ENCODE measurements at regions not wholly inside any gene's neighbourhood (a gene's known extent, or its start where the extent isn't known, plus 50 kb on each side); places are given as distances from the start of the nearest gene placed in this dataset.

DNA sequence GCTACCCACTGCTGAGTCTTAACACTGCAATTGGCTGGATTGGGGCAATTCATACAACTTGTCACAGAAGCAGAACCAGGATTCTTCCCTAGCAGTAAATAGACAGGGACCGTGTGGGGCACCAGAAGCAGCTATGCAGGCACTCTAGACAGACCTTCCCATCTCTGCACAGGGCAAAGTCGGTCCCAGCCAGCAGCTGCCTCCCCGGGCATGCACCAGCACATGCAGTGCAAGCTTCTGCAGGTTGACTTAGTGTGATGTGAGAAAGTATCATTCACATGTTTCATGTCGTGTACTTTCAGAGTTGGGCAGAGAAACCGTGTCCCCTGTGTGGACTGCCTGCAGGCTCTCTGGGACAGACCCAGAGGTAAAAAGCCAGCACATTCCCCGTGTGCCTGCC lies 98.0 kb upstream of the FOXA2 start:
- TF ChIP-seq FOXM1 (IDR thresholded peaks at IDR 0.05; ENCODE audit: borderline replicate concordance) (no peak), SP1 (IDR thresholded peaks at IDR 0.05) (no peak), ARNT (IDR thresholded peaks at IDR 0.05) (no peak), FOXK2 (IDR thresholded peaks at IDR 0.05) (no peak), HDGF (IDR thresholded peaks at IDR 0.05; ENCODE audit: borderline replicate concordance) (no peak), ZNF384 (IDR thresholded peaks at IDR 0.05) (no peak), SUZ12 (IDR thresholded peaks at IDR 0.05) (no peak), TARDBP (IDR thresholded peaks at IDR 0.05) (no peak), FOXA1 (IDR thresholded peaks at IDR 0.05) (no peak)
- TF ChIP-seq, protein P1, sequence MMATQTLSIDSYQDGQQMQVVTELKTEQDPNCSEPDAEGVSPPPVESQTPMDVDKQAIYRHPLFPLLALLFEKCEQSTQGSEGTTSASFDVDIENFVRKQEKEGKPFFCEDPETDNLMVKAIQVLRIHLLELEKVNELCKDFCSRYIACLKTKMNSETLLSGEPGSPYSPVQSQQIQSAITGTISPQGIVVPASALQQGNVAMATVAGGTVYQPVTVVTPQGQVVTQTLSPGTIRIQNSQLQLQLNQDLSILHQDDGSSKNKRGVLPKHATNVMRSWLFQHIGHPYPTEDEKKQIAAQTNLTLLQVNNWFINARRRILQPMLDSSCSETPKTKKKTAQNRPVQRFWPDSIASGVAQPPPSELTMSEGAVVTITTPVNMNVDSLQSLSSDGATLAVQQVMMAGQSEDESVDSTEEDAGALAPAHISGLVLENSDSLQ (IDR thresholded peaks at IDR 0.05) = no peak

All from HEK293T (cell line).